HepG2 (cell line): ENCODE measurements at regions not wholly inside any gene's neighbourhood (a gene's known extent, or its start where the extent isn't known, plus 50 kb on each side); places are given as distances from the start of the nearest gene placed in this dataset.

Experiments used
- ATAC-seq: fragments of 200-7000 bp; cut with Tn5 transposase; 3 replicates; pipeline ENCODE4 v1.9.1; 2020; ENCODE audit warnings: mild to moderate bottlenecking, moderate library complexity
- BruUV-seq: library from RNA; stranded (reverse); fragments of 400-500 nt; replicated peaks from 2 replicates; lab custom pipeline; 2021; lab: Mats Ljungman, UMichigan
- CTCF ChIA-PET: fragments of 300-600 bp; formaldehyde crosslinking; extraction: SDS; loops from one replicate; lab custom pipeline; 2021; ENCODE audit warnings: low total read pairs, inconsistent platforms, low intra/inter-chr PET ratio; lab: Yijun Ruan, JAX
- POLR2A ChIA-PET: fragments of 350-600 bp; sonication (Branson Sonifier 250); formaldehyde crosslinking; loops from one replicate; lab custom pipeline; 2020; ENCODE audit warnings: antibody characterized with exemption, inconsistent platforms; lab: Yijun Ruan, JAX
- DNase-seq: peaks from one replicate; pipeline ENCODE4 v3.0.0-alpha.2; 2015; ENCODE audit warnings: low spot score
- FAIRE-seq: peaks from 3 replicates; lab custom pipeline; 2011; peaks lifted over from hg19 to GRCh38; lab: Jason Lieb, UNC
- H2AFZ ChIP-seq: one replicate; pipeline ENCODE4 v1.6.1; 2011; ENCODE audit warnings: low read length, inconsistent platforms
- H3K27ac ChIP-seq: fragments of 300-600 bp; 3 replicates; pipeline ENCODE4 v1.8.0; 2011; ENCODE audit warnings: mixed run types, mild to moderate bottlenecking, mixed read lengths, low read length, inconsistent platforms; ENCODE audit not compliant: insufficient read depth; ENCODE audit errors: extremely low read length
- H3K27me3 ChIP-seq, 2 experiments: fragments of 200-600 bp in 1 of 2; 2 replicates in 1 of 2; 3 replicates in 1 of 2; pipeline versions ENCODE4 v1.6.0 to v1.8.0; 2011; ENCODE audit warnings: low read length in 2 of 2, mild to moderate bottlenecking in 2 of 2, moderate library complexity in 2 of 2, inconsistent platforms in 1 of 2; ENCODE audit not compliant: insufficient read depth in 2 of 2, control insufficient read depth in 1 of 2
- H3K36me3 ChIP-seq, 2 experiments: fragments of 200-600 bp in 1 of 2; replicated peaks in 1 of 2; 2 replicates in 1 of 2; 3 replicates in 1 of 2; pipeline versions ENCODE4 v1.5.1 to v1.8.0; 2011; ENCODE audit warnings: low read length in 2 of 2, inconsistent platforms in 1 of 2; ENCODE audit not compliant: insufficient read depth in 2 of 2, control insufficient read depth in 1 of 2
- H3K4me1 ChIP-seq: 2 replicates; pipeline ENCODE4 v1.5.1; 2012; ENCODE audit warnings: low read length, inconsistent platforms; ENCODE audit not compliant: insufficient read depth
- H3K4me2 ChIP-seq: 2 replicates; pipeline ENCODE4 v1.6.0; 2011; ENCODE audit warnings: low read depth, low read length, inconsistent platforms
- H3K4me3 ChIP-seq, 3 experiments: fragments of 200-600 bp in 1 of 3; sonication (generic), shearing (Covaris generic) in 1 of 3; replicated peaks in 1 of 3; 2 replicates each; pipeline ENCODE4 v1.5.1; 2011 to 2016; ENCODE audit warnings: low read length in 3 of 3, inconsistent platforms in 2 of 3, low read depth in 2 of 3, mild to moderate bottlenecking in 2 of 3, control low read depth in 1 of 3, mixed read lengths in 1 of 3; ENCODE audit not compliant: insufficient read depth in 1 of 3
- H3K79me2 ChIP-seq: one replicate; pipeline ENCODE4 v1.6.1; 2011; ENCODE audit warnings: low read length, inconsistent platforms; ENCODE audit not compliant: insufficient read depth
- H3K9ac ChIP-seq: 2 replicates; pipeline ENCODE4 v1.6.0; 2011; ENCODE audit warnings: mild to moderate bottlenecking, low read depth, low read length, inconsistent platforms; ENCODE audit not compliant: insufficient read depth
- H3K9me3 ChIP-seq: 2 replicates; pipeline ENCODE4 v1.5.1; 2012; ENCODE audit warnings: mild to moderate bottlenecking, low read length
- H4K20me1 ChIP-seq: 2 replicates; pipeline ENCODE4 v1.6.0; 2011; ENCODE audit warnings: inconsistent platforms, mild to moderate bottlenecking, low read length, moderate library complexity; ENCODE audit not compliant: insufficient read depth
- CREB1 ChIP-seq, 2 experiments: fragments of 450-650 bp in 1 of 2; IDR thresholded peaks; 2 replicates each; pipeline ENCODE4 v1.6.1; 2016 to 2017; ENCODE audit warnings: control low read depth in 1 of 2, mild to moderate bottlenecking in 1 of 2, missing compliant biosample characterization in 1 of 2, missing genetic modification characterization in 1 of 2
- GZF1 ChIP-seq: sonication (generic); formaldehyde crosslinking; IDR thresholded peaks from 2 replicates; pipeline ENCODE4 v1.5.1; 2020; ENCODE audit warnings: mild to moderate bottlenecking, missing genetic modification reagents
- MYPOP ChIP-seq: sonication (generic); formaldehyde crosslinking; IDR thresholded peaks from 2 replicates; pipeline ENCODE4 v1.8.1; 2023; ENCODE audit warnings: mild to moderate bottlenecking, moderate library complexity, missing genetic modification reagents
- NFATC3 ChIP-seq: sonication (generic); formaldehyde crosslinking; IDR thresholded peaks from 2 replicates; pipeline ENCODE4 v1.5.1; 2020; ENCODE audit warnings: mild to moderate bottlenecking, missing genetic modification reagents
- NR2C2 ChIP-seq: sonication (generic); formaldehyde crosslinking; IDR thresholded peaks from 2 replicates; pipeline ENCODE4 v1.4.0; 2020; ENCODE audit warnings: missing genetic modification reagents, mild to moderate bottlenecking, moderate library complexity, borderline replicate concordance
- PLSCR1 ChIP-seq: sonication (generic); formaldehyde crosslinking; IDR thresholded peaks from 2 replicates; pipeline ENCODE4 v1.5.0; 2020; ENCODE audit warnings: missing genetic modification reagents, mild to moderate bottlenecking, borderline replicate concordance
- PRDM15 ChIP-seq: sonication (generic); formaldehyde crosslinking; IDR thresholded peaks from 2 replicates; pipeline ENCODE4 v1.4.0; 2020; ENCODE audit warnings: missing genetic modification reagents
- TBX3 ChIP-seq: fragments of 450-650 bp; IDR thresholded peaks from 2 replicates; pipeline ENCODE4 v1.6.1; 2017; ENCODE audit warnings: antibody characterized with exemption, mild to moderate bottlenecking, inconsistent platforms, borderline replicate concordance
- TP53 ChIP-seq: sonication (generic); formaldehyde crosslinking; conservative IDR thresholded peaks from 2 replicates; pipeline ENCODE4 v1.4.0; 2020; ENCODE audit warnings: missing genetic modification reagents
- ZBED4 ChIP-seq: sonication (generic); formaldehyde crosslinking; IDR thresholded peaks from 2 replicates; pipeline ENCODE4 v1.4.0; 2020; ENCODE audit warnings: missing genetic modification reagents, borderline replicate concordance
- ZGPAT ChIP-seq: IDR thresholded peaks from 2 replicates; pipeline ENCODE4 v1.6.1; 2016; ENCODE audit warnings: mild to moderate bottlenecking
- ZNF772 ChIP-seq: sonication (generic); formaldehyde crosslinking; IDR thresholded peaks from 2 replicates; pipeline ENCODE4 v1.5.0; 2020; ENCODE audit warnings: mild to moderate bottlenecking, missing genetic modification reagents
- ZNF879 ChIP-seq: sonication (generic); formaldehyde crosslinking; IDR thresholded peaks from 2 replicates; pipeline ENCODE4 v1.8.1; 2023; ENCODE audit warnings: missing genetic modification reagents
- ZSCAN25 ChIP-seq: sonication (generic); formaldehyde crosslinking; IDR thresholded peaks from 2 replicates; pipeline ENCODE4 v1.8.0; 2022; ENCODE audit warnings: mild to moderate bottlenecking, missing genetic modification reagents
- WGBS: methylation state at CpG from one replicate; pipeline ENCODE4 v1.1.6; 2017; ENCODE audit warnings: low lambda C conversion rate; 5-methylcytosine and 5-hydroxymethylcytosine counted together
- in situ Hi-C: cut with HindIII; loops from 2 replicates; pipeline ENCODE4 v1.10.0; 2017; ENCODE audit warnings: low pct_unique_long_range_greater_than_20kb; ENCODE audit not compliant: extremely low pct_ligation_motif_present
- intact Hi-C: fragments of 100-400 bp; cut with micrococcal nuclease; formaldehyde crosslinking; loops from one replicate; pipeline ENCODE4 v1.10.0; 2022; ENCODE audit not compliant: unreplicated experiment

- in situ Hi-C loops (loop anchor here (25.0 kb wide), 1 partner anchor 141 kb away; no protein-coding TSS in a partner anchor), intact Hi-C loops (no loop called here)
- Histone ChIP-seq H3K79me2 (no peaks in the 10 kb centered on the region), H3K9ac (no peak overlapping the region), H2AFZ (no peak overlapping the region), H3K4me2 (no peak overlapping the region), H3K36me3 (no peaks in the 10 kb centered on the region), H4K20me1 (no peaks in the 10 kb centered on the region; the same call in 1 of the 2 replicates)
- BruUV-seq = no TSS peak
- no peak for TF ChIP-seq MYPOP (CRISPR knock-in tag)
- no peak for TF ChIP-seq ZNF879 (CRISPR knock-in tag)
- TF ChIP-seq NR2C2 (CRISPR knock-in tag) = no peak
- no peak for TF ChIP-seq ZGPAT (CRISPR knock-in tag)
- no peak for TF ChIP-seq TBX3
- no peak for TF ChIP-seq CREB1 (IDR thresholded peaks at IDR 0.05)
- TF ChIP-seq CREB1 (CRISPR knock-in tag; IDR thresholded peaks at IDR 0.05) = no peak
- TF ChIP-seq NFATC3 = no peak
- TF ChIP-seq GZF1 (CRISPR knock-in tag) = no peak
- no peak for TF ChIP-seq ZNF772 (CRISPR knock-in tag)
- no peak for TF ChIP-seq ZSCAN25
- no peak for TF ChIP-seq TP53 (CRISPR knock-in tag)
- TF ChIP-seq PLSCR1 (CRISPR knock-in tag) = no peak
- TF ChIP-seq PRDM15 (CRISPR knock-in tag) = no peak
- TF ChIP-seq ZBED4 (CRISPR knock-in tag) = no peak
- TF ChIP-seq, all 625 proteins: peak for 0
- ATAC-seq (no peak), DNase-seq (no peak), FAIRE-seq (no peak)
- H3K9me3 ChIP-seq = no peaks in the 10 kb centered on the region
- H3K4me1 ChIP-seq = no peaks in the 10 kb centered on the region
- ChIA-PET CTCF (no interaction called here), POLR2A (no interaction called here)
- no peaks in the 10 kb centered on the region for H3K27me3 ChIP-seq
- no peak overlapping the region for H3K4me3 ChIP-seq
- 0% methylated on average over 6 of the region's 6 CpGs for WGBS
- no peak overlapping the region for H3K27ac ChIP-seq
Measured at GRCh38 chr17:51528111-51528510, 267.8 kb downstream of the UTP18 start.
